WTC11 (cell line): ENCODE measurements at regions not wholly inside any gene's neighbourhood (a gene's known extent, or its start where the extent isn't known, plus 50 kb on each side); places are given as distances from the start of the nearest gene placed in this dataset.

Experiments
- ATAC-seq: fragments of 200-7000 bp; cut with Tn5 transposase; 2 replicates; pipeline ENCODE4 v1.10.0; 2021; ENCODE audit warnings: mild to moderate bottlenecking, moderate library complexity
- CTCF ChIA-PET: fragments of 300-600 bp; sonication (Branson Sonifier 250); formaldehyde crosslinking; loops from one replicate; lab custom pipeline; 2021; ENCODE audit warnings: antibody characterized with exemption; lab: Charles Lee
- POLR2A ChIA-PET: fragments of 350-600 bp; sonication (Branson Sonifier 250); formaldehyde crosslinking; loops from one replicate; lab custom pipeline; 2021; ENCODE audit warnings: antibody characterized with exemption; lab: Charles Lee
- DNase-seq: peaks from one replicate; pipeline ENCODE4 v3.0.0; 2021; ENCODE audit warnings: low spot score
- H3K27ac Mint-ChIP-seq: 2 replicates; pipeline ENCODE4 v1.8.0; 2021; ENCODE audit warnings: mixed read lengths
- H3K27me3 Mint-ChIP-seq: 2 replicates; pipeline ENCODE4 v1.8.0; 2021; ENCODE audit warnings: low read depth, mild to moderate bottlenecking, moderate library complexity, mixed read lengths
- H3K36me3 Mint-ChIP-seq: 2 replicates; pipeline ENCODE4 v1.8.0; 2021; ENCODE audit warnings: mixed read lengths
- H3K4me1 Mint-ChIP-seq: 2 replicates; pipeline ENCODE4 v1.8.0; 2022; ENCODE audit warnings: mixed read lengths
- H3K4me3 Mint-ChIP-seq: 2 replicates; pipeline ENCODE4 v1.8.0; 2021; ENCODE audit warnings: mild to moderate bottlenecking, moderate library complexity, mixed read lengths
- H3K9me3 Mint-ChIP-seq: 2 replicates; pipeline ENCODE4 v1.8.0; 2021; ENCODE audit warnings: mixed read lengths
- ATF2 ChIP-seq: sonication (generic); formaldehyde crosslinking; IDR thresholded peaks from 2 replicates; pipeline ENCODE4 v1.8.1; 2022; ENCODE audit warnings: low read depth, missing genetic modification reagents, borderline replicate concordance
- EMX1 ChIP-seq: fragments of 250-450 bp; sonication (Bioruptor Pico); IDR thresholded peaks from 2 replicates; pipeline ENCODE4 v1.8.0; 2021; ENCODE audit warnings: mild to moderate bottlenecking
- FOXK1 ChIP-seq: sonication (generic); formaldehyde crosslinking; IDR thresholded peaks from 2 replicates; pipeline ENCODE4 v1.8.0; 2022; ENCODE audit warnings: mild to moderate bottlenecking, moderate library complexity, missing genetic modification reagents
- JAZF1 ChIP-seq: fragments of 250-450 bp; sonication (Bioruptor Pico); IDR thresholded peaks from 2 replicates; pipeline ENCODE4 v1.9.0; 2021; ENCODE audit warnings: moderate library complexity, mild to moderate bottlenecking, inconsistent platforms
- JUN ChIP-seq: sonication (generic); formaldehyde crosslinking; IDR thresholded peaks from 2 replicates; pipeline ENCODE4 v1.8.0; 2023; ENCODE audit warnings: mild to moderate bottlenecking, missing genetic modification reagents
- NFYB ChIP-seq: sonication (generic); formaldehyde crosslinking; conservative IDR thresholded peaks from 2 replicates; pipeline ENCODE4 v1.8.0; 2022; ENCODE audit warnings: low read depth, missing genetic modification reagents
- PREB ChIP-seq: sonication (generic); formaldehyde crosslinking; IDR thresholded peaks from 2 replicates; pipeline ENCODE4 v1.8.1; 2022; ENCODE audit warnings: mild to moderate bottlenecking, missing genetic modification reagents, moderate library complexity, borderline replicate concordance
- RORB ChIP-seq: fragments of 250-450 bp; sonication (Bioruptor Pico); IDR thresholded peaks from 2 replicates; pipeline ENCODE4 v1.9.0; 2021; ENCODE audit warnings: mild to moderate bottlenecking
- SP1 ChIP-seq: sonication (generic); formaldehyde crosslinking; conservative IDR thresholded peaks from 2 replicates; pipeline ENCODE4 v1.8.1; 2022; ENCODE audit warnings: missing genetic modification reagents
- TCF7 ChIP-seq: sonication (generic); formaldehyde crosslinking; IDR thresholded peaks from 2 replicates; pipeline ENCODE4 v1.8.0; 2022; ENCODE audit warnings: mild to moderate bottlenecking, low read depth, missing genetic modification reagents, moderate library complexity
- ZNF281 ChIP-seq: sonication (generic); formaldehyde crosslinking; IDR thresholded peaks from 2 replicates; pipeline ENCODE4 v1.8.0; 2023; ENCODE audit warnings: mild to moderate bottlenecking, missing genetic modification reagents
- ZNF512 ChIP-seq: sonication (generic); formaldehyde crosslinking; IDR thresholded peaks from 2 replicates; pipeline ENCODE4 v1.8.1; 2022; ENCODE audit warnings: missing genetic modification reagents, borderline replicate concordance
- TF ChIP-seq, protein P1 (sequence below): sonication (generic); formaldehyde crosslinking; IDR thresholded peaks from 2 replicates; pipeline ENCODE4 v1.8.0; 2023; ENCODE audit warnings: missing genetic modification reagents, mild to moderate bottlenecking, borderline replicate concordance
- TF ChIP-seq, protein P2 (sequence below): sonication (generic); formaldehyde crosslinking; IDR thresholded peaks from 2 replicates; pipeline ENCODE4 v1.8.1; 2023; ENCODE audit warnings: mild to moderate bottlenecking, moderate library complexity, missing genetic modification reagents
- TF ChIP-seq, protein P3 (sequence below): sonication (generic); formaldehyde crosslinking; IDR thresholded peaks from 2 replicates; pipeline ENCODE4 v1.8.1; 2022; ENCODE audit warnings: low read depth, mild to moderate bottlenecking, moderate library complexity, missing genetic modification reagents, borderline replicate concordance
- TF ChIP-seq, protein P4 (sequence below): fragments of 250-450 bp; sonication (Bioruptor Pico); IDR thresholded peaks from 2 replicates; pipeline ENCODE4 v1.8.0; 2021; ENCODE audit warnings: mild to moderate bottlenecking

DNA sequence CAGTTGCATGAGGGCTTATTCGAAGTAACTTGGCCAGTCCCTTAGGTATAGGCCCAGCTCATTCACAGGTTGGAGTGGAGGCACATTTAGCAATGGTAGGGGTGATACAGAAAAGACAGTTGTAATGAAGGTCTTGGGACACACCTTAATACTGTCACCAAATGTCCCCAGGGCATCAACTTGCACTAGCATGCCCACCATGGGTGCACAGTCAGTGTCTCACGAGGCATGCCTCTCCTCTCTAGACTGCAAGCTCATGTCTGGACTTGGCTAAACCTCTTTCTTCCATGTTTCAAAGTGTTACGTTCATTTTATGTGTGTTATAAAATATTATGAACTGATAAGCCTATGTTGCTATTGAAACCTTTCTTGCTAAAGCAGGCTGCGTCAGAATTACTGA is 124.0 kb upstream of the ECI2 start:
- Mint-ChIP-seq H3K4me1 (no peaks in the 10 kb centered on the region), H3K36me3 (no peaks in the 10 kb centered on the region), H3K4me3 (no peak overlapping the region), H3K27me3 (peaks cover under 1% of the 10 kb centered on the region; the same call in 1 of the 2 replicates), H3K27ac (no peak overlapping the region), H3K9me3 (no peaks in the 10 kb centered on the region)
- ChIA-PET CTCF (no interaction called here), POLR2A (no interaction called here)
- TF ChIP-seq, protein P1, sequence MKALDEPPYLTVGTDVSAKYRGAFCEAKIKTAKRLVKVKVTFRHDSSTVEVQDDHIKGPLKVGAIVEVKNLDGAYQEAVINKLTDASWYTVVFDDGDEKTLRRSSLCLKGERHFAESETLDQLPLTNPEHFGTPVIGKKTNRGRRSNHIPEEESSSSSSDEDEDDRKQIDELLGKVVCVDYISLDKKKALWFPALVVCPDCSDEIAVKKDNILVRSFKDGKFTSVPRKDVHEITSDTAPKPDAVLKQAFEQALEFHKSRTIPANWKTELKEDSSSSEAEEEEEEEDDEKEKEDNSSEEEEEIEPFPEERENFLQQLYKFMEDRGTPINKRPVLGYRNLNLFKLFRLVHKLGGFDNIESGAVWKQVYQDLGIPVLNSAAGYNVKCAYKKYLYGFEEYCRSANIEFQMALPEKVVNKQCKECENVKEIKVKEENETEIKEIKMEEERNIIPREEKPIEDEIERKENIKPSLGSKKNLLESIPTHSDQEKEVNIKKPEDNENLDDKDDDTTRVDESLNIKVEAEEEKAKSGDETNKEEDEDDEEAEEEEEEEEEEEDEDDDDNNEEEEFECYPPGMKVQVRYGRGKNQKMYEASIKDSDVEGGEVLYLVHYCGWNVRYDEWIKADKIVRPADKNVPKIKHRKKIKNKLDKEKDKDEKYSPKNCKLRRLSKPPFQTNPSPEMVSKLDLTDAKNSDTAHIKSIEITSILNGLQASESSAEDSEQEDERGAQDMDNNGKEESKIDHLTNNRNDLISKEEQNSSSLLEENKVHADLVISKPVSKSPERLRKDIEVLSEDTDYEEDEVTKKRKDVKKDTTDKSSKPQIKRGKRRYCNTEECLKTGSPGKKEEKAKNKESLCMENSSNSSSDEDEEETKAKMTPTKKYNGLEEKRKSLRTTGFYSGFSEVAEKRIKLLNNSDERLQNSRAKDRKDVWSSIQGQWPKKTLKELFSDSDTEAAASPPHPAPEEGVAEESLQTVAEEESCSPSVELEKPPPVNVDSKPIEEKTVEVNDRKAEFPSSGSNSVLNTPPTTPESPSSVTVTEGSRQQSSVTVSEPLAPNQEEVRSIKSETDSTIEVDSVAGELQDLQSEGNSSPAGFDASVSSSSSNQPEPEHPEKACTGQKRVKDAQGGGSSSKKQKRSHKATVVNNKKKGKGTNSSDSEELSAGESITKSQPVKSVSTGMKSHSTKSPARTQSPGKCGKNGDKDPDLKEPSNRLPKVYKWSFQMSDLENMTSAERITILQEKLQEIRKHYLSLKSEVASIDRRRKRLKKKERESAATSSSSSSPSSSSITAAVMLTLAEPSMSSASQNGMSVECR: no peak
- no peak for TF ChIP-seq ZNF281 (CRISPR knock-in tag)
- TF ChIP-seq, protein P2, sequence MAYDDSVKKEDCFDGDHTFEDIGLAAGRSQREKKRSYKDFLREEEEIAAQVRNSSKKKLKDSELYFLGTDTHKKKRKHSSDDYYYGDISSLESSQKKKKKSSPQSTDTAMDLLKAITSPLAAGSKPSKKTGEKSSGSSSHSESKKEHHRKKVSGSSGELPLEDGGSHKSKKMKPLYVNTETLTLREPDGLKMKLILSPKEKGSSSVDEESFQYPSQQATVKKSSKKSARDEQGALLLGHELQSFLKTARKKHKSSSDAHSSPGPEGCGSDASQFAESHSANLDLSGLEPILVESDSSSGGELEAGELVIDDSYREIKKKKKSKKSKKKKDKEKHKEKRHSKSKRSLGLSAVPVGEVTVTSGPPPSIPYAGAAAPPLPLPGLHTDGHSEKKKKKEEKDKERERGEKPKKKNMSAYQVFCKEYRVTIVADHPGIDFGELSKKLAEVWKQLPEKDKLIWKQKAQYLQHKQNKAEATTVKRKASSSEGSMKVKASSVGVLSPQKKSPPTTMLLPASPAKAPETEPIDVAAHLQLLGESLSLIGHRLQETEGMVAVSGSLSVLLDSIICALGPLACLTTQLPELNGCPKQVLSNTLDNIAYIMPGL (CRISPR knock-in tag): no peak
- TF ChIP-seq ZNF512 (CRISPR knock-in tag): no peak
- TF ChIP-seq PREB: no peak
- TF ChIP-seq JUN (CRISPR knock-in tag): no peak
- TF ChIP-seq, protein P3, sequence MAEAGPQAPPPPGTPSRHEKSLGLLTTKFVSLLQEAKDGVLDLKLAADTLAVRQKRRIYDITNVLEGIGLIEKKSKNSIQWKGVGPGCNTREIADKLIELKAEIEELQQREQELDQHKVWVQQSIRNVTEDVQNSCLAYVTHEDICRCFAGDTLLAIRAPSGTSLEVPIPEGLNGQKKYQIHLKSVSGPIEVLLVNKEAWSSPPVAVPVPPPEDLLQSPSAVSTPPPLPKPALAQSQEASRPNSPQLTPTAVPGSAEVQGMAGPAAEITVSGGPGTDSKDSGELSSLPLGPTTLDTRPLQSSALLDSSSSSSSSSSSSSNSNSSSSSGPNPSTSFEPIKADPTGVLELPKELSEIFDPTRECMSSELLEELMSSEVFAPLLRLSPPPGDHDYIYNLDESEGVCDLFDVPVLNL: no peak
- TF ChIP-seq SP1 (CRISPR knock-in tag): no peak
- no peak for TF ChIP-seq FOXK1
- no peak for TF ChIP-seq RORB
- TF ChIP-seq EMX1: no peak
- TF ChIP-seq NFYB (CRISPR knock-in tag): no peak
- TF ChIP-seq, protein P4, sequence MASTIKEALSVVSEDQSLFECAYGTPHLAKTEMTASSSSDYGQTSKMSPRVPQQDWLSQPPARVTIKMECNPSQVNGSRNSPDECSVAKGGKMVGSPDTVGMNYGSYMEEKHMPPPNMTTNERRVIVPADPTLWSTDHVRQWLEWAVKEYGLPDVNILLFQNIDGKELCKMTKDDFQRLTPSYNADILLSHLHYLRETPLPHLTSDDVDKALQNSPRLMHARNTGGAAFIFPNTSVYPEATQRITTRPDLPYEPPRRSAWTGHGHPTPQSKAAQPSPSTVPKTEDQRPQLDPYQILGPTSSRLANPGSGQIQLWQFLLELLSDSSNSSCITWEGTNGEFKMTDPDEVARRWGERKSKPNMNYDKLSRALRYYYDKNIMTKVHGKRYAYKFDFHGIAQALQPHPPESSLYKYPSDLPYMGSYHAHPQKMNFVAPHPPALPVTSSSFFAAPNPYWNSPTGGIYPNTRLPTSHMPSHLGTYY (CRISPR knock-in tag): no peak
- TF ChIP-seq TCF7 (CRISPR knock-in tag): no peak
- no peak for TF ChIP-seq ATF2
- TF ChIP-seq JAZF1 (CRISPR knock-in tag): no peak
- DNase-seq: no peak
- no peak for ATAC-seq
